ENCODE measurements at regions not wholly inside any gene's neighbourhood (a gene's known extent, or its start where the extent isn't known, plus 50 kb on each side); places are given as distances from the start of the nearest gene placed in this dataset.
"Not testable (repeated sequence)": the region's sequence is repeated elsewhere in the genome, so short reads cannot be mapped to it uniquely, and the experiment has no call there.

DNA sequence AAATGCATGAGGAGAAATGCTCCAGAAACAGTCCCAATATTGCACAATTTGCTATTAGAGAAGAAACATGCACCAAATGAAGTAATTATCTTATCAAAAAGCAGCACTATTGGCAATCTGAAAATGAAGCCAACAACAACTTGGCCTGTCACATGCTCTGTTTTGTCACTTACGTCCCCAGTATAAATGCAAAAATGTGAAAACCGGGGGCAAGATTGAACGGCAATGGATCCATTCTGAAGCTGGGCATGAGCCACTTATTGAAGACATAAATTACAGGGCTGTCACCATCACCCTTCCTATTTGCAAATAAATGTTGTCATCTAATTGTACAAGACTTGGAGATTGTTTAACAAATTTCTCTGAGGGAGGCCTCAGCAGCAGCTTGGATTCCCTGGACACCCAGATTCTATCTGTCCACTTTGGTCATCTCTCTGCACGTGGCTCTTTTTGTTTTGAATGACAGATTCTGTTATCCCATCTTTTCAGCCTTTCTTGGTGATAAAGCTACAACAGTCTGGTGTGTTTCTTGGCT lies 180.2 kb upstream of the CDH5 start:
- DNase-seq (ENCODE audit: low read depth), result no peak

DNA sequence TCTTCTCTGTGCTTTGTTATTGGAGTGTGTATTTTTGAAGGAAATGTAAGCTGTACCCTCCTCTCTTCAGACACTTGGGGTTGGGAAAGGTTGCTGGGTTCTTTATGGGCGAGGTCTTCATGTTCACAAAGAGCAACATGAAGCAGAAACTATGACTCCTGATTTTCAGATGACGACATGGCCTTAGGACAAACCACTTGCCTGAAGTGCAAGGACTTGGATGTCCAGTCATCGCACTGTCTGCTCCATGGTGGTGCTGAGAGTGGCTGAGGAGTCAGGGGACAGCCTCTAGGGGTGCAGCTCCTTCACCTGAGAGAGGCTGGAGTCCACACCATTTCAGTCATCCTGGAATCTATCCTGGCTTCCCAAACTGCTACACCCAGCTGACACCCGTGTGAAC lies 183.9 kb upstream of the CDH5 start:
- no peak for DNase-seq (ENCODE audit: low read depth)
- TF ChIP-seq, protein P1, sequence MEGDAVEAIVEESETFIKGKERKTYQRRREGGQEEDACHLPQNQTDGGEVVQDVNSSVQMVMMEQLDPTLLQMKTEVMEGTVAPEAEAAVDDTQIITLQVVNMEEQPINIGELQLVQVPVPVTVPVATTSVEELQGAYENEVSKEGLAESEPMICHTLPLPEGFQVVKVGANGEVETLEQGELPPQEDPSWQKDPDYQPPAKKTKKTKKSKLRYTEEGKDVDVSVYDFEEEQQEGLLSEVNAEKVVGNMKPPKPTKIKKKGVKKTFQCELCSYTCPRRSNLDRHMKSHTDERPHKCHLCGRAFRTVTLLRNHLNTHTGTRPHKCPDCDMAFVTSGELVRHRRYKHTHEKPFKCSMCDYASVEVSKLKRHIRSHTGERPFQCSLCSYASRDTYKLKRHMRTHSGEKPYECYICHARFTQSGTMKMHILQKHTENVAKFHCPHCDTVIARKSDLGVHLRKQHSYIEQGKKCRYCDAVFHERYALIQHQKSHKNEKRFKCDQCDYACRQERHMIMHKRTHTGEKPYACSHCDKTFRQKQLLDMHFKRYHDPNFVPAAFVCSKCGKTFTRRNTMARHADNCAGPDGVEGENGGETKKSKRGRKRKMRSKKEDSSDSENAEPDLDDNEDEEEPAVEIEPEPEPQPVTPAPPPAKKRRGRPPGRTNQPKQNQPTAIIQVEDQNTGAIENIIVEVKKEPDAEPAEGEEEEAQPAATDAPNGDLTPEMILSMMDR (IDR thresholded peaks at IDR 0.05; ENCODE audit: control insufficient read depth, insufficient read depth, low read depth, low read length, missing control alignments), result no peak
- no peak overlapping the region for H3K4me3 ChIP-seq (ENCODE audit: control insufficient read depth, low read depth, low read length)

More for the DNA sequence above, 180.2 kb upstream of the CDH5 start:
- no peak overlapping the region for H3K4me3 ChIP-seq (ENCODE audit: control insufficient read depth, low read depth, low read length)
- TF ChIP-seq, protein P1 (IDR thresholded peaks at IDR 0.05; ENCODE audit: control insufficient read depth, insufficient read depth, low read depth, low read length, missing control alignments), result no peak

DNA sequence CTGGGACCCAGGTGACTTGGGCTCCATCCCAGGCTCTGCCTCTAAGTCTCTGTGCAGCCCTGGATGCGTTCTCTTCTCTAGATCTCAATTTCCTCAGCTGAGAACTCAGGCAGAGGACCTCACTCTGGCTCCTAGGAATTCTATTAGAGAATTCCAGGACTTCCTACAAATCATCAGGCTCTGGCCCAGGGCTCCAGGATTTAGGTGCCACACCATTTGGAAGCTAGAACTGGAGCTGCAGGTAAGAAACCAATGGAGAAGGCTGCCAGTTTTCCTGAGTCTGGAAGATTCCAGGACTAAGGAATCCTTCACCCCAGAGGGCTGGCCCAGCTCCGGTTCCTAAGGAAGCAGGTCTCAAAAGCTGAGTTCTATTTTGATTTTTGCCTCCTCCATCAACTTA lies 189.8 kb upstream of the CDH5 start:
- no peak for DNase-seq (ENCODE audit: low read depth)
- no peak overlapping the region for H3K4me3 ChIP-seq (ENCODE audit: control insufficient read depth, low read depth, low read length)
- TF ChIP-seq, protein P1 (IDR thresholded peaks at IDR 0.05; ENCODE audit: control insufficient read depth, insufficient read depth, low read depth, low read length, missing control alignments), result no peak

DNA sequence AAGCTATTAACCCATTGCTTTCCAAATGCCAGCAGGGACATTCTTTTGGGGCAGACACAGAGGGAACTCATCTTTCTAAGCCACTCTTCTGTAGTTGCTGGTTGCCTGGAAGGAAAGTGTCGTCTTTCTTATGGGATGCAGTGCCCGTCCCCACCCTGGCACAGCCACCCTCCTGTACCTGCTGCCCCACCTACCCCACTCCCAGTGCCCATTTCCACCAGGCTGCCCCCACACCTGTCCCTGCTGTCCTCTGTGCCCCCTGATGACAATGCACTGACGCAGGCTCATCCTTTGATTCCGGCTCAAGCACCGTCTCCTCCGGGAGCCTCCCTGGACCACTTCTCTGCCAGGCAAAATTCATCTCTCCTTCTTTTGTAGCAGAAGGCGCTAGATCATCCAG lies 190.4 kb upstream of the CDH5 start:
- no peak for DNase-seq (ENCODE audit: low read depth)
- TF ChIP-seq, protein P1 (IDR thresholded peaks at IDR 0.05; ENCODE audit: control insufficient read depth, insufficient read depth, low read depth, low read length, missing control alignments), result no peak
- H3K4me3 ChIP-seq (ENCODE audit: control insufficient read depth, low read depth, low read length), result no peak overlapping the region

DNA sequence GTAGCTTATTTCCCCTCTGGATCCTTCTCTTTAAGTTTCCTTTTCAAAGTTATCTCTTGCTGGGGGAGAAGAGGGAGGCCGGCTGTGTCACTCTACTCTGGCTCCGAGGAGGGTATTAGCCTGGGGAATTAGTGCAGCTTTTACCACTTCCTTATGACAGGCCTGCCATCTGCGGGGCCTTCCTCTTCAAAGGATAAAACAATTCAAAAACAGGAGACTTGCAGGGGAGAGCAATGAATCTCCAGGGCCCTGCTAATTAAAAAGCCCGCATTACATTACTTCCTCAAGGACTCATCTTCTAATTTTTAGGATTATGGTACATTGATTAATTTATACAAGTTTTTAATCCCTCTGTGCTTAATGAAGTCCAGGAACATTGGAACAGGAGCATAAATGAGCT lies 190.9 kb upstream of the CDH5 start:
- no peak for DNase-seq (ENCODE audit: low read depth)
- TF ChIP-seq, protein P1 (IDR thresholded peaks at IDR 0.05; ENCODE audit: control insufficient read depth, insufficient read depth, low read depth, low read length, missing control alignments), result no peak
- no peak overlapping the region for H3K4me3 ChIP-seq (ENCODE audit: control insufficient read depth, low read depth, low read length)

DNA sequence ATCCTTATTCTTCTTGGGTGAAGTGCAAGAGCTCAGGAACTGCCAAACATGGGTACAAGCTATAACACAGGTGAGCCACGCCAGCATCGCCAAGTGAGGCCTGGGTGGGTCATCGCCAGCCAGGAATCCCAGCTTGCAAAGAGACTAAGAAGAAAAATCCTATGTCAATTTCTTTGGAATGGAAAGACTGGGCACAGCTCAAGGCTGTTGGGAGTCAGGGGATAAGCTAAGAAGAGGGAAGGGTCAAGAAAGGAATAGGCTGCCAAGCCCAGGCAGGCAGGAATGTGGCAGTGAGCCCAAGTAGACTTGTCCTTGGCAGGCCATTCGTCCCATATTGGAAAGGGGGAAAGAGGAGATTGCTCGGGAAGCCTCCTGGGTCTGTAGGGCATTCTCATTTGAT lies 191.4 kb upstream of the CDH5 start:
- TF ChIP-seq, protein P1 (IDR thresholded peaks at IDR 0.05; ENCODE audit: control insufficient read depth, insufficient read depth, low read depth, low read length, missing control alignments), result no peak
- no peak for DNase-seq (ENCODE audit: low read depth)
- H3K4me3 ChIP-seq (ENCODE audit: control insufficient read depth, low read depth, low read length), result no peak overlapping the region

DNA sequence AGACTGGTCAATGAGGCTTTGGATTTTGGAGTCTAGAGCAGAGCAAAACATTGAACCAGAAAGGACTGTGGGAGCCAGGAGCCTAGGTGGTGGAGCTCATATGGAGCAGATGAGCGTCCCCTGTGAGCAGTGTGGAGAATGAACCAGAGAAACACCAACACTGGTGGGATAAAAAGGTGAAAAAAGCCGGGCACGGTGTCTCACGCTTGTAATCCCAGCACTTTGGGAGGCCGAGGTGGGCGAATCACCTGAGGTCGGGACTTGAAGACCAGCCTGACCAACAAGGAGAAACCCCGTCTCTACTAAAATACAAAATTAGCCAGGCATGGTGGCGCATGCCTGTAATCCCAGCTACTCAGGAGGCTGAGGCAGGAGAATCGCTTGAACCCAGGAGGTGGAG lies 192.7 kb upstream of the CDH5 start:
- not testable (repeated sequence) for H3K4me3 ChIP-seq (ENCODE audit: control insufficient read depth, low read depth, low read length); DNase-seq (ENCODE audit: low read depth)

DNA sequence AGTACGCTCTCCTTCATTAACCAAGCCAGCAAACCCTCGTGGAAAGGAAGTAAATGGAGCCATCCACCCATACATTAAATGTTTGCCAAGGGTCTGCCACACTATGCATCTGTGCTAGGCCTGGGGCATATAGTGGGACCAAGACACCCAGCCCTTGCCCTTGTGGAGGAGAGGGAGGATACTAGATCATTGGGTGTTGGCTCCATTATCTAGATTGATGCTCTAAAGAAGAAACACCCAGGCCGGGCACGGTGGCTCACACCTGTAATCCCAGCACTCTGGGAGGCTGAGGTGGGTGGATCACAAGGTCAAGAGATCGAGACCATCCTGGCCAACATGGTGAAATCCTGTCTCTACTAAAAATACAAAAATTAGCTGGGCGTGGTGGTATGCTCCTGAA lies 193.3 kb upstream of the CDH5 start:
- not testable (repeated sequence) for H3K4me3 ChIP-seq (ENCODE audit: control insufficient read depth, low read depth, low read length); DNase-seq (ENCODE audit: low read depth)

Data from AG09309 (cell line).